ENCODE measurements at regions not wholly inside any gene's neighbourhood (a gene's known extent, or its start where the extent isn't known, plus 50 kb on each side); places are given as distances from the start of the nearest gene placed in this dataset.

- TF ChIP-seq KIAA2018 (CRISPR knock-in tag; IDR thresholded peaks at IDR 0.05; ENCODE audit: borderline replicate concordance), result no peak
Observed at GRCh38 chr4:108546728-108547127, 73.6 kb upstream of the RPL34 start (continued).

- in situ Hi-C loops (cut with HindIII; ENCODE audit: extremely low pct_ligation_motif_present, low pct_unique_long_range_greater_than_20kb) (no loop called here), intact Hi-C loops (cut with micrococcal nuclease; ENCODE audit: unreplicated experiment) (no loop called here)
- ATAC-seq (no peak), DNase-seq (ENCODE audit: low spot score) (peak; percentile 6), FAIRE-seq (no peak)
- no peaks in the 10 kb centered on the region for H3K79me2 ChIP-seq (ENCODE audit: insufficient read depth, low read length)
- H3K4me2 ChIP-seq (ENCODE audit: low read depth, low read length), result no peak overlapping the region
- no peak overlapping the region for H2AFZ ChIP-seq (ENCODE audit: low read length)
- no peaks in the 10 kb centered on the region for H3K4me1 ChIP-seq (ENCODE audit: insufficient read depth, low read length)
- POLR2A ChIA-PET, result no interaction called here
- no peak overlapping the region for H3K27ac ChIP-seq (ENCODE audit: extremely low read length, insufficient read depth, low read length)
- no peaks in the 10 kb centered on the region for H3K36me3 ChIP-seq (replicated peaks in 1 of 2; ENCODE audit: control insufficient read depth in 1 of 2, insufficient read depth in 2 of 2, low read length in 2 of 2)
- H4K20me1 ChIP-seq (ENCODE audit: insufficient read depth, low read length), result no peaks in the 10 kb centered on the region
- no peak overlapping the region for H3K4me3 ChIP-seq (replicated peaks in 1 of 3; ENCODE audit: insufficient read depth in 1 of 3, low read depth in 2 of 3, low read length in 3 of 3)
- no TSS peak for BruUV-seq (replicated peaks)
- peaks cover 0 to 3% of the 10 kb centered on the region in 2 experiments; a peak in 1 of 5 replicates for H3K27me3 ChIP-seq (ENCODE audit: control insufficient read depth in 1 of 2, insufficient read depth in 2 of 2, low read length in 2 of 2)
- WGBS (ENCODE audit: low lambda C conversion rate), result 49% methylated on average over 4 of the region's 4 CpGs
- no peak overlapping the region for H3K9ac ChIP-seq (ENCODE audit: insufficient read depth, low read depth, low read length)
- no peak for TF ChIP-seq ZNF670 (CRISPR knock-in tag; IDR thresholded peaks at IDR 0.05; ENCODE audit: borderline replicate concordance)
- TF ChIP-seq CEBPB (IDR thresholded peaks at IDR 0.05; ENCODE audit: borderline replicate concordance, low read depth, low read length), result peak; percentile 73
- TF ChIP-seq HOXD1 (CRISPR knock-in tag; IDR thresholded peaks at IDR 0.05), result no peak
- TF ChIP-seq FOSL2 (CRISPR knock-in tag; IDR thresholded peaks at IDR 0.05), result peak; percentile 19; the same call in 1 of the 2 replicates
- peaks cover 12% of the 10 kb centered on the region for H3K9me3 ChIP-seq (ENCODE audit: low read length)
- CTCF ChIA-PET (ENCODE audit: low intra/inter-chr PET ratio, low total read pairs), result no interaction called here
Observed at GRCh38 chr4:108544481-108544880, 75.9 kb upstream of the RPL34 start.
